ENCODE measurements at regions not wholly inside any gene's neighbourhood (a gene's known extent, or its start where the extent isn't known, plus 50 kb on each side); places are given as distances from the start of the nearest gene placed in this dataset.

GRCh38 chr6:6900569-6901204 lies 207.1 kb upstream of the RREB1 start:
- no peak for DNase-seq (ENCODE audit: insufficient read length, low spot score)
- FAIRE-seq: no peak
- TF ChIP-seq POLR2A (IDR thresholded peaks at IDR 0.05; ENCODE audit: low read depth, low read length): no peak

DNA sequence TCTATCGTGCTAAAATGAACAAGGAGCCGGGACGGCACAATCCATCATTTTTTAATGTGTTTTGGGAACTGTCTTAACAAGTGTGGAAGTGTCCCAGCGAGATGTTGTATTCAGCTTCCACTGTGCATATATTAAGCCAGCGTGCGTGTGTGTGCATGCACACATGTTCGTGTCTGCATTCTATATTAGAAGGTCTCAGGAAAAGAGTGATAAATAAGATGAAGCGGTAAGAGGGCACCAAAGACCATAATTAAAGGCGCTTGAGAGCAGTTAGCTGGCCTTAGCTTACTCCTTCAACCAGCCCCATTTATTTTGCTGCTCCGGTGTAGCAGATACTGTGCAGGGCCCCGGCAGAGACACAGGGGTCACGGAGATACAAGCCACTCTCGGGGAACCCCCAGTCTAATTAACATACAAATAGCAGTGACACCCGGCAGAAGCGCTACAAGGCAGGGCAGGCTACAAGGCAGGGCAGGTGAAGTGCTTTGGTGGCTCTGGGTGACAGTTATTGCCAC lies 206.5 kb upstream of the RREB1 start:
- no peak for TF ChIP-seq POLR2A (IDR thresholded peaks at IDR 0.05; ENCODE audit: low read depth, low read length)
- FAIRE-seq (no peak), DNase-seq (ENCODE audit: insufficient read length, low spot score) (no peak)

- no peak for TF ChIP-seq POLR2A (IDR thresholded peaks at IDR 0.05; ENCODE audit: low read depth, low read length)
- FAIRE-seq: no peak
- DNase-seq (ENCODE audit: insufficient read length, low spot score): no peak
Observed at GRCh38 chr6:6901945-6902344, 205.8 kb upstream of the RREB1 start.

DNA sequence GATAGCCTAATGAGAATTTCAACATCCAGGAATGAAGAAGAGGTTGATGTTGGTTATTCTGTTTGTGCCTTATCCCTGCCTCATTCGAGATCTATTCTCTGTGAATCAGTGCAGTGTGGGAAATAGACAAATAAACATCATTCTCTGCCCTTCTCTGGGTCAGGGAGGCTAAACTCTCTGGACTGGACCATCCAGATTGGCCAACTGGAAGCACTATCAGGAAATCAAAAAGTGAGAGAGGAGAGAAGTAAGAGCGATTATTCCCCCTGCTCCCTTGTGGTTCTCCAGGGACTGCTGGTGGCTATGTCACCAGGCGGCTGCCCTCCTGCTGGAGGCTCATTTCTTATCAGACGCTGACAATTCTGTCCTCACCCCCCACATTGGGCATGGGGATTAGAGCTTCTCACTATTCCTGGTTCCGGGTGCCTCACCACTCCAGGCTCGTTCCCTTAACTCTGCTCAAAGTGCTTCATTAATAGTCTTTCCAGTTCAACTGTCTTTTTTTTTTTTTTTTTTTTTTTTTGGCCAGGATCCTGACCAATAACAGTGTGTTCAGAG lies 201.7 kb upstream of the RREB1 start:
- no peak for DNase-seq (ENCODE audit: insufficient read length, low spot score)
- no peak for TF ChIP-seq POLR2A (IDR thresholded peaks at IDR 0.05; ENCODE audit: low read depth, low read length)
- FAIRE-seq: no peak

GRCh38 chr6:6906570-6907213 lies 201.1 kb upstream of the RREB1 start:
- no peak for TF ChIP-seq POLR2A (IDR thresholded peaks at IDR 0.05; ENCODE audit: low read depth, low read length)
- FAIRE-seq (no peak), DNase-seq (ENCODE audit: insufficient read length, low spot score) (no peak)

- DNase-seq (ENCODE audit: insufficient read length, low spot score) (no peak), FAIRE-seq (no peak)
- no peak for TF ChIP-seq POLR2A (IDR thresholded peaks at IDR 0.05; ENCODE audit: low read depth, low read length)
Observed at GRCh38 chr6:6907286-6907685, 200.5 kb upstream of the RREB1 start.

GRCh38 chr6:6908121-6908520 lies 199.6 kb upstream of the RREB1 start:
- FAIRE-seq (no peak), DNase-seq (ENCODE audit: insufficient read length, low spot score) (no peak)
- no peak for TF ChIP-seq POLR2A (IDR thresholded peaks at IDR 0.05; ENCODE audit: low read depth, low read length)

GRCh38 chr6:6909111-6909510 lies 198.7 kb upstream of the RREB1 start:
- FAIRE-seq (no peak), DNase-seq (ENCODE audit: insufficient read length, low spot score) (no peak)
- no peak for TF ChIP-seq POLR2A (IDR thresholded peaks at IDR 0.05; ENCODE audit: low read depth, low read length)

DNA sequence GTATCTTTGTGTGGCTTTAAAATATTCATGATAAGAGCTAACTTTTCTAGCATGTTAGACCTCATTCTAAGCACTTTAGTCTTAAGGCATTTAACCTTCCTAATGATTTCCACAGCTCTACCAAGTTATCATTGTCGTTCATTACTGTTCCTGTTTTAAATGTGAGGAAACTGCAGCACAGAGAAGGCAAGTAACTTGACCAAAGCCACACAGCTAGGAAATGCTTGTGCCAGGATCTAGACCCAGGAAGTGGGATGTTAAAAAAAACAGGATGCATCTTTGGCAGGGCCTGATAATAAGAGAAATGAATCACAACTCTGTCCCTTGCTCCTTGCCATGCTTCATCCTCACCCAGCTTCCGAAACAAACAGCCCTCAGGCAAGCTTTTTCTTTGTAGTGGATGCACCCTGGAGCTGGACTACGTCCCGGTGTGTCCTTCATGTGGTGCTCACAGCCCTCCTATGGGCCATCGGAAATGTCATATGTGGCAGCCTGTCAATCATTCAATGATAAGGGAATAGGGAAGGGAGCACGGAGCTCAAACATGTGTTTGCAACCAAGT lies 196.9 kb upstream of the RREB1 start:
- DNase-seq (ENCODE audit: insufficient read length, low spot score): no peak
- FAIRE-seq: no peak

GRCh38 chr6:6911391-6911790 lies 196.4 kb upstream of the RREB1 start:
- no peak for FAIRE-seq
- TF ChIP-seq POLR2A (IDR thresholded peaks at IDR 0.05; ENCODE audit: low read depth, low read length): no peak

More for the DNA sequence above, 196.9 kb upstream of the RREB1 start:
- no peak for TF ChIP-seq POLR2A (IDR thresholded peaks at IDR 0.05; ENCODE audit: low read depth, low read length)

GRCh38 chr6:6912817-6913744 lies 194.7 kb upstream of the RREB1 start:
- DNase-seq (ENCODE audit: insufficient read length, low spot score): no peak
- TF ChIP-seq POLR2A (IDR thresholded peaks at IDR 0.05; ENCODE audit: low read depth, low read length): no peak
- FAIRE-seq: no peak

More at GRCh38 chr6:6911391-6911790, 196.4 kb upstream of the RREB1 start:
- DNase-seq (ENCODE audit: insufficient read length, low spot score): no peak

- FAIRE-seq (no peak), DNase-seq (ENCODE audit: insufficient read length, low spot score) (no peak)
- TF ChIP-seq POLR2A (IDR thresholded peaks at IDR 0.05; ENCODE audit: low read depth, low read length): no peak
Observed at GRCh38 chr6:6915219-6915618, 192.5 kb upstream of the RREB1 start.

DNA sequence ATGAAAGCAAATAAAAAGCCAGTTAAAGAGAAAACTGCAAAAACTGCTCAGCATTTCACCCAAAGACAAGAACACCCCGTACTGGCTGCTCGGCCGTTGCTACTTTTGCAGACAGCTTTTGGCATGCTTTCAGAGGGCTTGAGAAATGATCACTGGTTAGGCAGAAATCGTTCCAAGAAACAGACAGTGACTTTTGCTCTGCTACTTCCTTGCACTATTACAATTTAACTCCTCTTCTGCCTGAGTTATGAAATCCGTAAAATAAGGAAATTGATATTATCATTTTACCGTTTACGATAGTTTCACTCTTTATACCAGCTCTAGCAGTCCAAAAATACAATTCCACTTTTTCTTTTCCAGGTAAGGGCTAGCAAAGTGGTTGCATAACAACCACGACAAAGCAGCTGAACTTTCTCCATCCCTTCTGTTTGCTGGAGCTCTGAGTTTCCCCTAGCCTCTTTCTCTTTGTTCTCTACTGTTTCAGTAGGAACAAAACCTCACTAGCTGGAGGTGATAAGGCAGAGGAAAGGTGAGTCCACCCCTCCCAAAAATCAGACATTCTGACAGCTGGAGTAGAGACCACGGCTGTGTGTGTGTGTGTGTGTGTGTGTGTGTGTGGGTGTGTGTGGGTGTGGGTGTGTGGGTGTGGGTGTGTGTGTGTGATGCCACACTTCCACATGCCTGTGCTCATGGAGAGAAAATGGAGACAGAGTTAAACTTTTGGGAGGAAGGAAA lies 191.8 kb upstream of the RREB1 start:
- no peak for TF ChIP-seq POLR2A (IDR thresholded peaks at IDR 0.05; ENCODE audit: low read depth, low read length)
- DNase-seq (ENCODE audit: insufficient read length, low spot score) (no peak), FAIRE-seq (no peak)
